Renal pelvis (tissue), 1 donor: ENCODE measurements at regions not wholly inside any gene's neighbourhood (a gene's known extent, or its start where the extent isn't known, plus 50 kb on each side); places are given as distances from the start of the nearest gene placed in this dataset.

Experiments
- DNase-seq: peaks from one replicate; pipeline ENCODE4 v3.0.0-alpha.2; 2013

- no peak for DNase-seq
These were observed 183.7 kb downstream of the VRK1 start for GRCh38 chr14:96980835-96981234.

GRCh38 chr14:96986256-96987085 lies 189.3 kb downstream of the VRK1 start:
- DNase-seq = no peak

- no peak for DNase-seq
These were observed 189.9 kb downstream of the VRK1 start for GRCh38 chr14:96987086-96987474.

GRCh38 chr14:96987771-96988170 lies 190.6 kb downstream of the VRK1 start:
- DNase-seq = no peak

GRCh38 chr14:96989306-96989705 lies 192.1 kb downstream of the VRK1 start:
- no peak for DNase-seq

- DNase-seq = no peak
These were observed 194.0 kb downstream of the VRK1 start for GRCh38 chr14:96991226-96991625.

GRCh38 chr14:96994999-96995398 lies 197.8 kb downstream of the VRK1 start:
- DNase-seq = no peak

- no peak for DNase-seq
These were observed 200.1 kb downstream of the VRK1 start for GRCh38 chr14:96997269-96997668.

- DNase-seq = no peak
These were observed 200.8 kb downstream of the VRK1 start for GRCh38 chr14:96997996-96998395.

GRCh38 chr14:96999654-97000155 lies 202.5 kb downstream of the VRK1 start:
- DNase-seq = no peak

- no peak for DNase-seq
These were observed 205.3 kb downstream of the VRK1 start for GRCh38 chr14:97002454-97002853.

- no peak for DNase-seq
These were observed 208.8 kb downstream of the VRK1 start for GRCh38 chr14:97005934-97006333.

GRCh38 chr14:97010491-97011160 lies 213.4 kb downstream of the VRK1 start:
- no peak for DNase-seq

GRCh38 chr14:97013878-97014277 lies 216.7 kb downstream of the VRK1 start:
- DNase-seq = no peak

- DNase-seq = no peak
These were observed 223.8 kb downstream of the VRK1 start for GRCh38 chr14:97021001-97021400.

- DNase-seq = no peak
These were observed 224.5 kb downstream of the VRK1 start for GRCh38 chr14:97021571-97022168.

GRCh38 chr14:97022741-97023140 lies 225.6 kb downstream of the VRK1 start:
- no peak for DNase-seq

GRCh38 chr14:97023871-97024270 lies 226.7 kb downstream of the VRK1 start:
- DNase-seq = no peak

GRCh38 chr14:97024300-97024699 lies 227.1 kb downstream of the VRK1 start:
- no peak for DNase-seq

- no peak for DNase-seq
These were observed 228.5 kb downstream of the VRK1 start for GRCh38 chr14:97025722-97026121.

- no peak for DNase-seq
These were observed 230.2 kb downstream of the VRK1 start for GRCh38 chr14:97027256-97027999.

GRCh38 chr14:97028382-97028781 lies 231.2 kb downstream of the VRK1 start:
- no peak for DNase-seq
